HG02798 (cell line): ENCODE measurements at regions not wholly inside any gene's neighbourhood (a gene's known extent, or its start where the extent isn't known, plus 50 kb on each side); places are given as distances from the start of the nearest gene placed in this dataset.
"Not testable (repeated sequence)": the region's sequence is repeated elsewhere in the genome, so short reads cannot be mapped to it uniquely, and the experiment has no call there.

Source experiments
- ATAC-seq: cut with Tn5 transposase; IDR thresholded peaks from one replicate; pipeline ENCODE4 v1.9.1; 2021; ENCODE audit warnings: mild to moderate bottlenecking; ENCODE audit not compliant: unreplicated experiment, poor library complexity

DNA sequence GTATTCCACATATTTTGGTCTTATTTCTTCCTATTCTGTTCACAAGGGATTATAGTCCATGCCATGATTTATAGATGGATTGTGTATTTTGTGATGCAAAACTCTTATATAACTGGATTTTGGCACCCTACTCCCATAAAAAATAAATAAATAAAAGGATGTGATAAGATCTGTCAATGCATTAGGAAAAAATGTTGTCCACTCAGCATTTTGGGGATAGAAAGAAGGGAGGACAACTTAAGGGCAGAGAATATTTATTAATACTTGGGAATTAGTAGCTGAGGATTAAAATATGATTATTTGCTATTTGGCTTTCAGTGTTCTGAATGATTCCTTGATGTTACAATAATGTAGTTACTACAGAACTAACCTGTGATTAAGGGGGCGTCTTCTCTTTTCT, 682.6 kb downstream of the ZBBX start:
- ATAC-seq: no peak

DNA sequence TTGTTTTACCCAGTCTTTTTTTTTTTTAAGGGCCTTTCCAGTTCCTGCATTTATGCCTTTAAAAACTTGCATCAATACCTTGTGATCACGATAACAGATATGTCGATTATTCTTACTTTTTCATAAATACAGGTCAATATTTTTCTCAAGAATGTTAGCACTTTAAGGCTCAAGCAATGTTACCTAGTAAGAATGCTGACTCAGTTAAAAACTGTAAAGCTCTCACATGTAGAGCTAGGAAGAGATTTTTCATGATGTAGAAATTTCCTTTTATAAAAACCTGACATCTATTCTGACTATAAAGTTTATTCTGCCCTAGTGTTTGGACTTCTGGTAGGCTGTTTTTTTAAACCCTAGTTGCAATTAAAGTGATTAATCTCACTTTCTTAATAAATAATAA, 684.0 kb downstream of the ZBBX start:
- ATAC-seq: no peak

- ATAC-seq: no peak
Observed at GRCh38 chr3:166688665-166689064, 691.4 kb downstream of the ZBBX start.

GRCh38 chr3:166685246-166685645, 694.9 kb downstream of the ZBBX start:
- ATAC-seq: no peak

DNA sequence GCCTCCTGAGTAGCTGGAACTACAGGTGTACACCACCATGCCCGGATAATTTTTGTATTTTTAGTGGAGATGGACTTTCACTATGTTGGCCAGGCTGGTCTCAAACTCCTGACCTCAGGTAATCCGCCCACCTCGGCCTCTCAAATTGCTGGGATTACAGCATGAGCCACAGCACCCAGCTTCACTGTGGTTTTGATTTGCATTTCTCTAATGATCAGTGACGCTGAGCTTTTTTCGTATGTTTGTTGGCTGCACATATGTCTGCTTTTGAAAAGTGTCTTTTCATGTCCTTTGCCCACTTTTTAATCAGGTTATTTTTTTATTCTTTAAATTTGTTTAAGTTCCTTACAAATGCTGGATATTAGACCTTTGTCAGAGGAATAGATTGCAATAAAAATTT, 696.0 kb downstream of the ZBBX start:
- not testable (repeated sequence) for ATAC-seq

DNA sequence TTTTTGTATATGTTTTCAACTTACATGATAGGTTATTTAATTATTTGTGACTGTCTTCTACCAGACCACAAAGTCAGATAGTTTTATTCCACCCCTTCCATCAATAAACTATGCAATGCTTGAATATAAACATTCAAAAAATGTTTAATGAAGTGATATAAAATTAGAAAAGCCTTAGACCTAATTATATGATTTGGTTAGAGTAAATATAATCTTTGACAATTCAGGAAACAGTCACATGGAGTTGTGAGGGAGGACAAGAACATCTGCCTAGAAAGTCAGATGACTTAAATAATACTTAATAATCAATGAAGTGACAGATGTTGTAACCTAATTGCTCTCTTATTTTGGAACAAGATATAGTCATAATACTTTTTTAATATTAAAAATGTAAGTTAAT, 710.3 kb downstream of the ZBBX start:
- no peak for ATAC-seq

GRCh38 chr3:166663194-166663593, 716.9 kb downstream of the ZBBX start:
- no peak for ATAC-seq

DNA sequence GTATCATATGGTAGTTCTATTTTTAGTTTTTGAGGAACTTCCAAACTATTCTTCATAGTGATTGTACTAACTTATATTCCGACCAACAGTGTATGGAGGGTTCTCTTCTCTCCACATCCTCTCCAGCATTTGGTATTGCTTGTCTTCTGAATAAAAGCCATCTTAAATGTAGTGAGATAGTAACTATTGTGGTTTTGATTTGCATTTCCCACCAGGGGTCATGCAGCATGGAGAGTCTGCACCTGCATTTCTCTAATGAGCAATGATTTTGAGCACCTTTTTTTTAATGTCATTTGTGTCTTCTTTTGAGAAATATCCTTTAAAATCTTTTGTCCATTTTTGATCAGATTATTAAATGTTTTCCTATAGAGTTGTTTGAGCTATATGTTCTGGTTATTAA, 718.5 kb downstream of the ZBBX start:
- no peak for ATAC-seq

DNA sequence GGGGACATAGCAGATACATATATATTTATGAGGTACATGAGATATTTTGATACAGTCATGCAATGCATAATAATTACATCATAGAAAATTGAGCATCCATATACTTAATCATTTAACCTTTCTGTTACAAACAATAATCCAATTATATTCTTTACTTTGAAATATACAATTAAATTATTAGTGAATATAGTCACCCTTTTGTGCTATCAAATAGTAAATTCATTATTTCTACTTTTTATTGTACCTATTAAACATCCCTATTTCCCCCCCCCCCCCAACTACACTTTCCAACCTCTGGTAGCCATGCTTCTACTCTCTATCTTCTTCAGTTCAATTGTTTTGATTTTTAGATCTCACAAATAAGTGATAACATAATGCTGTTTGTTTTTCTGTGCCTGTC, 719.1 kb downstream of the ZBBX start:
- ATAC-seq: no peak

GRCh38 chr3:166637984-166638530, 742.0 kb downstream of the ZBBX start:
- ATAC-seq: no peak

- ATAC-seq: no peak
Observed at GRCh38 chr3:166634091-166634746, 745.9 kb downstream of the ZBBX start.

DNA sequence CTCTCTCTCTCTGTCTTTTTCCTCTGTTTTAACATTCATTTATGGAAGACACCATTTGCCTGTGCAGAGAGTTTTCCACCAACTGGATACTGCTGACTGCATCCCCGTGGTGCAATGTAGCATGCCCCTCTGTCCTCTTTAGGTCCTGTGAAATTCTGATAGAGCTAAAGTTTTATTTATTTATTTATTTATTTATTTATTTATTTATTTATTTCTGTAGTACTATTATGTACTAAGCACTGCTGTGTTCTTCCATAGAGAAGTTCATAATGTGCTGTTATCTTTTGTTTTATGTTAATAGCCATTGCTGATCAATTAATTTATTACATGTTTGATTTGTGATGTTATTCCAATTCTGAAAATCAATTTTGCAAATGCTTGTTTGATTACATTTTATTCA, 749.9 kb downstream of the ZBBX start:
- ATAC-seq: no peak

DNA sequence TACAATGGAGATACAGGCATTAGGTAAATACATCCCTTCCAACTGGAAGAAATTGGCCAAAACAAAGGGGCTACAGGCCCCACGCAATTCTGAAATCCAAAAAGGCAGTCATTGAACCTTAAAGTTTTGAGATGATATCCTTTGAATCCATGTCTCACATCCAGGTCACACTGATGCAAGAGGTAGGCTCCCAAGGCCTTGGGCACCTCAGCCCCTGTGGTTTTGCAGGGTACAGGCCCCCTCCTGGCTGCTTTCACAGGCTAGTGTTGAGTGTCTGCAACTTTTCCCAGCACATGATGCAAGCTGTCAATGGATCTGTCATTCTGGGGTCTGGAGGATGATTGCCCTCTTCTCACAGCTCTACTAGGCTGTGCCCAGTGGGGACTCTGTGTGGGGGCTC, 766.7 kb downstream of the ZBBX start:
- no peak for ATAC-seq

DNA sequence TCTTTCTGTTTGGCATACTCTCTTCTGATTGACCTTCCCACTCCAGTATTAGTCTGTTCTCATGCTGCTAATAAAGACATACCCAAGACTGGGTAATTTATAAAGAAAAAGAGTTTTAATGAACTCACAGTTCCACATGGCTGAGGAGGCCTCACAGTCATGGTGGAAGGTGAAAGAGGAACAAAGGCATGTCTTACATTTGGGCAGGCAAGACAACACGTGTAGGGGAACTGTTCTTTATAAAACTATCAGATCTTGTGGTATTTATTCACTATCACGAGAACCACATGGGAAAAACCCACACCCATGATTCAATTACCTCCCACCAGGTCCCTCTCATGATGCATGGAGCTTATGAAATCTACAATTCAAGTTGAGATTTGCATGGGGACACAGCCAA, 767.3 kb downstream of the ZBBX start:
- ATAC-seq: not testable (repeated sequence)

GRCh38 chr3:166607933-166608521, 770.8 kb upstream of the BCHE start:
- ATAC-seq: no peak

DNA sequence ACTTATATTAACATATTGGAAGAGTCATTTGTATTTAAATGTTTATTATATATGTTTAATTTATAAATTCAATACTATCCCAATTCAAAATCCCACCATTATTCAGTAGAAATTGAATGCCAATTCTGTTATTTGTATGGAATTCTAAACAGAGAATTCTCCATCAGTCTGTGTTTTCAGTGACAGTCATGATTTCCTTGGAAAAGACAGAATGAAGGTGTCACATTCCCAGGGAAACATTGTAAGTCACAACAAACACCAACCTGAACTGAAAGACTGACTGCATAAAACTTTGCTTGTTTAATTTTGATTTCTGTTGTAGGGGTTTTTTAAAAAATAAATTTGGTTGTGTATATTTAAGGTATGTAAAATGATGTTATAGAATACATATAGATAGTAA, 769.8 kb upstream of the BCHE start:
- ATAC-seq: no peak

DNA sequence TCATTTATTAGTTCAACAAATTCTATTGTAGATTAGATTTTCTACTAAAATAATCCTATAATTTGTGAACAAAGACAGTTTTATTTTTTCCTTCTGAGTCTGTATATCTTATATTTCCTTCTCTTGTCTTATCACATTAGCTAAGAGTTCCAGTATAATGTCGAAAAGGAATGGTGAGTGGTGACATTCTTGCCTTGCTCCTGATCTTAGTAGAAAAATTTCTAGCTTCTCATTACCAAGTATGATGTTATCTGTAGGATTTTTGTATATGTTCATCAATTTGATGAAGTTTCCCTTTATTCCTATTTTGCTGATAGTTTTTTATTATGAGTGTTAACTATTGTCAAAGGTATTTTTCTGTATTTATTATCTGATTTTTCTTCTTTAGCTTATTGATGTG, 756.6 kb upstream of the BCHE start:
- no peak for ATAC-seq

DNA sequence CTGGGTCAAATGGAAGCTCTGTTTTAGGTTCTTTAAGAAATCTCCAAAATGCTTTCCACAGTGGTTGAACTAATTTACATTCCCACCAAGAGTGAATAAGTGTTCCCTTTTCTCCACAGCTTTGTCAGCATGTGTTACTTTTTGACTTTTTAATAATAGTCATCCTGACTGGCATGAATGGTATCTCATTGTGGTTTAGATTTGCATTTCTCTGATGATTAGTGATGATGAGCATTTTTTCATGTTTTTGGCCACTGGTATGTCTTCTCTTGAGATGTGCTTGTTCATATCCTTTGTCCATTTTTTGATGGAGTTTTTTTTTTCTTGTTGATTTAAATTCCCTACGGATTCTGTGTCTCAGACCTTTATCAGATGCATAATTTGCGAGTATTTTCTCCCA, 745.0 kb upstream of the BCHE start:
- ATAC-seq: no peak

DNA sequence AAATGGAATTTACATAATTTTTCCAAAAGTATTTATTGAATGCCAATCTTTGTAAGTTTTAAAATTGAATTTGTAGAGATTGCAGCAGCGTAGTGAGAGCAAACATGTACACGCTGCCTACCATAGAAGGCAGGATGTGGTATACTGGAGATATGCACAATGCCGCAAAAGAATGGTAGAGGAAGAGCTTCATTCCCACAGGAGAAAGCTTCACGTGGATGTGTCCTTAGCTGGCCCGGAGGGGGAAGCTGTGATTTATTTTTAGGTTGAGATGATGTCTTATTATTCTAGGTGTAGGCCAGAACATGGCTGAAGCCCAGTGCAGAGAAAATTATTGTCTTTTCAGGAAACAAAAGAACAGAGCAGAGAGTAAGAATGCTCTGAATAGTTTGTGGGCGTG, 743.3 kb upstream of the BCHE start:
- ATAC-seq: no peak

- ATAC-seq: no peak
Observed at GRCh38 chr3:166575161-166575560, 737.9 kb upstream of the BCHE start.

DNA sequence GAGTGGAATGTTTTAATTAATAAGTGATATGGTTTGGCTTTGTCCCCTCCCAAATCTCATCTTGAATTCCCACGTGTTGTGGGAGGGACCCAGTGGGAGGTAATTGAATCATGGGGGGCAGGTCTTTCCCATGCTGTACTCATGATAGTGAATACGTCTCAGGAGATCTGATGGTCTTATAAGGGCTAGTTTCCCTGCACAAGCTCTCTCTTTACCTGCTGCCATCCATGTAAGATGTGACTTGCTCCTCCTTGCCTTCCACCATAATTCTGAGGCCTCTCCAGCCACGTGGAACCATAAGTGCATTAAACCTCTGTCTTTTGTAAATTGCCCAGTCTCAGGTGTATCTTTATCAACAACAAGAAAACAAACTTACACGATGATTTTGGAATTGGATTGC, 734.5 kb upstream of the BCHE start:
- not testable (repeated sequence) for ATAC-seq

DNA sequence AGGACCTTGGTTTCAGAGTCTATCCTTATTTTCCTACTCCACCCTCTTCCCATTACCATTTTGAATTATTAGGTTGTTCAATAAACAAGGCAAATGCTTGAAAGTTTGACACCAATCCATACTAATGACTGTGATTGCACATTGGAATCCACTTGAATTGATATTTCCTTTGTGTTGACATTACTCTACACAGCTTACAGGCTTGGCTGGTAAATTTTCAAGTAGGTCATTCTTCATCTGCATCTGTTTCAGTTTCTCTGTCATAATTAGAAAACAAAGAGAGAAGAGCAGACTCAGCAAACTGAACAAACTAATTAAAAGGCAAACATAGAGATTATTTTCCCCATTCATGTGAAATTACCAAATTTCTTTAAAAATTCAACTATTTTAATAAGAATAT, 732.9 kb upstream of the BCHE start:
- no peak for ATAC-seq
